Right atrium auricular region (tissue), 2 donors: ENCODE measurements at regions not wholly inside any gene's neighbourhood (a gene's known extent, or its start where the extent isn't known, plus 50 kb on each side); places are given as distances from the start of the nearest gene placed in this dataset.

ENCODE experiments used
- DNase-seq: peaks from one replicate; pipeline ENCODE4 v3.0.0-alpha.2; 2019; ENCODE audit warnings: low spot score
- H3K27ac ChIP-seq, 2 donors: fragments of 200-600 bp; sonication (generic); 1 replicate in 1 of 2; 2 replicates in 1 of 2; pipeline ENCODE4 v1.5.1; 2016 to 2019
- H3K27me3 ChIP-seq, 2 donors: fragments of 200-600 bp; sonication (generic); one replicate each; pipeline versions ENCODE4 v1.5.1 to v1.6.0; 2017 to 2019
- H3K36me3 ChIP-seq: fragments of 200-600 bp; sonication (generic); one replicate; pipeline ENCODE4 v1.5.1; 2016
- H3K4me1 ChIP-seq, 2 donors: fragments of 200-600 bp; sonication (generic); one replicate each; pipeline versions ENCODE4 v1.5.1 to v1.6.0; 2017 to 2019
- H3K4me3 ChIP-seq, 2 donors: fragments of 200-600 bp; sonication (generic); 1 replicate in 1 of 2; 2 replicates in 1 of 2; pipeline ENCODE4 v1.5.1; 2017 to 2019; ENCODE audit warnings: mild to moderate bottlenecking in 1 of 2, moderate library complexity in 1 of 2
- H3K9me3 ChIP-seq, 2 donors: fragments of 200-600 bp; sonication (generic); one replicate each; pipeline ENCODE4 v1.5.1; 2019
- TF ChIP-seq, protein P1 (sequence below), 2 donors: fragments of 200-600 bp; sonication (generic); IDR thresholded peaks; one replicate each; pipeline ENCODE4 v1.5.1; 2019; ENCODE audit warnings: antibody characterized with exemption in 2 of 2

DNA sequence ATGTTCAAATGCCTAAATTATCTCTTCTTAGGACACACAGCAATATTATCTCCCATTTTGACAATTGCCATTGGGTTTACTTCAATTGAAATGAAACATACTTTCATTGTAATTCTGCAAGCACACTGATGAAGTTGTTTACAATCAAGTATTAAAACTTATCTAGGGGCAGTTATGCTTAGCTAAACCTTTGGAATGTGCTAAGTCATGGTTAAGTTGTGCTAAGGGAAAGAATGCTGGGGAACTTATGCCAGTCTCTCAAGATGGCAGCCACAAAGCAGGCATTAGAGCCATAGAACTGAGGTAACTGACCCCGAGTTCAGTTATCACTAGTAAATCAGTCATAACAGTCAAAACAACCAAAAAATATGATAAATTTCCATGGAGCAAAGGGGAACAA, 59.1 kb upstream of the NT5E start:
- Histone ChIP-seq H3K4me3 (no peak overlapping the region), H3K27ac (no peak overlapping the region), H3K36me3 (no peaks in the 10 kb centered on the region), H3K9me3 (no peaks in the 10 kb centered on the region), H3K27me3 (no peaks in the 10 kb centered on the region), H3K4me1 (peaks cover 0 to 4% of the 10 kb centered on the region in 2 donors)
- TF ChIP-seq, protein P1, sequence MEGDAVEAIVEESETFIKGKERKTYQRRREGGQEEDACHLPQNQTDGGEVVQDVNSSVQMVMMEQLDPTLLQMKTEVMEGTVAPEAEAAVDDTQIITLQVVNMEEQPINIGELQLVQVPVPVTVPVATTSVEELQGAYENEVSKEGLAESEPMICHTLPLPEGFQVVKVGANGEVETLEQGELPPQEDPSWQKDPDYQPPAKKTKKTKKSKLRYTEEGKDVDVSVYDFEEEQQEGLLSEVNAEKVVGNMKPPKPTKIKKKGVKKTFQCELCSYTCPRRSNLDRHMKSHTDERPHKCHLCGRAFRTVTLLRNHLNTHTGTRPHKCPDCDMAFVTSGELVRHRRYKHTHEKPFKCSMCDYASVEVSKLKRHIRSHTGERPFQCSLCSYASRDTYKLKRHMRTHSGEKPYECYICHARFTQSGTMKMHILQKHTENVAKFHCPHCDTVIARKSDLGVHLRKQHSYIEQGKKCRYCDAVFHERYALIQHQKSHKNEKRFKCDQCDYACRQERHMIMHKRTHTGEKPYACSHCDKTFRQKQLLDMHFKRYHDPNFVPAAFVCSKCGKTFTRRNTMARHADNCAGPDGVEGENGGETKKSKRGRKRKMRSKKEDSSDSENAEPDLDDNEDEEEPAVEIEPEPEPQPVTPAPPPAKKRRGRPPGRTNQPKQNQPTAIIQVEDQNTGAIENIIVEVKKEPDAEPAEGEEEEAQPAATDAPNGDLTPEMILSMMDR (IDR thresholded peaks at IDR 0.05) = no peak
- no peak for DNase-seq

DNA sequence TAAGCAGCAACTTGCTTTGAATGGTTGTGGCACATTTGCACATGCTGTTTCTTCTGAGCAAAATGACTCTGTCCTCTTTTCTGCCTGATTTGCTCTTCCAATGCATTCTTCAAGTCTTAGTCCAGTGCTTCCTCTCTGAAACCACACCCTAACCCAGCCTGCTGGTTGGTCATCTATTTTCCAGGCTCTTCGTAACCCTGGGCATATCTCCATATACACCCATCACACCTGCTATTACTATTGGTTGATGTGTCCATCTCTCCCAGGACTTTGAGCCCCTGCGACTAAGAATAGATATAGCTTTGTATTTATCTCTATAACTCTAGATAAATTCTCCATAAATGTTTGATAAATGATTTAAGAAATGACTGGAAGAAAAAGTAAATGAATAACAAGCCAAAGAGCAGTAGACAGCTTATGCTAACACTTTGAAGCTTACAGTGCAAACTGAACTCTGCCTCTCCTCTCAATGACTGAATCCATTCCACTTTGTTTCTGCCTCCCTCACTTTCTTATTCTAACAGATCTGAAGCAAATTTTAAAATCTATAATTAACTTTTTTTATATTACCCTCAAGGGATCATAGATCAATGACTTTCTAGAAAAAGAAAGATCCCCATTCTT, 59.7 kb upstream of the NT5E start:
- no peaks in the 10 kb centered on the region for H3K27me3 ChIP-seq
- H3K4me3 ChIP-seq = no peak overlapping the region
- TF ChIP-seq, protein P1 (IDR thresholded peaks at IDR 0.05) = no peak
- H3K4me1 ChIP-seq = peaks cover 0 to 4% of the 10 kb centered on the region in 2 donors
- no peak for DNase-seq
- H3K27ac ChIP-seq = no peak overlapping the region
- no peaks in the 10 kb centered on the region for H3K9me3 ChIP-seq
- H3K36me3 ChIP-seq = no peaks in the 10 kb centered on the region

DNA sequence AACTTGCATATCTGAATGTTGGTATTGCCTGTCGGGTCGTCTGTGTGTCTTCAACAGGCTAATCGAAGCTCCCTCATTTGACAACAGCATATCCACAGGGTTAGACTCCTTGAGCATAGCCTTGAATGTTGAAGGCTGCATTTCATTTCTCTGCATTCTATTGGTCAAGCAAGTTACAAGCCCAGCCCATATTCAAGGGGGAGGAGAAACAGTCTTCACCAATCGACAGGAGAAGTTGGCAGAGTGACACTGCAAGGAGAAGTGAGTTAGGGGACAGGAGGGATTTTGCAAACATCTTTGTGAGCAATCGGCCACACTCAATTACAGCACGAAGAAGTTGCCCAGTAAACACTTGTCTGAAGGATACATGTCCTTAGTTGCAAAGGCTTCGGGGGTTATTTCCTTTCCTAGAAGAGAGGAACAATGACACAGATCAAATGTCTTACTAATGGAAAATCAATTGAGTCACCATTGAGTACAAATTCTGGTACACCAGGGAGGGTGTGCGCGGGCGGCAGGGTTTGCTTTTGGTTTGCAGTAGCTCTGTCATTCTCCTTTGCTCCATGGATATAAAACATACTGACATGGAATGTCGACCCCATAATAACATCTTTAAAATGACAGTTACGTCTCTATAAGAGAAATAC, 60.6 kb upstream of the NT5E start:
- H3K27ac ChIP-seq = no peak overlapping the region
- DNase-seq = no peak

DNA sequence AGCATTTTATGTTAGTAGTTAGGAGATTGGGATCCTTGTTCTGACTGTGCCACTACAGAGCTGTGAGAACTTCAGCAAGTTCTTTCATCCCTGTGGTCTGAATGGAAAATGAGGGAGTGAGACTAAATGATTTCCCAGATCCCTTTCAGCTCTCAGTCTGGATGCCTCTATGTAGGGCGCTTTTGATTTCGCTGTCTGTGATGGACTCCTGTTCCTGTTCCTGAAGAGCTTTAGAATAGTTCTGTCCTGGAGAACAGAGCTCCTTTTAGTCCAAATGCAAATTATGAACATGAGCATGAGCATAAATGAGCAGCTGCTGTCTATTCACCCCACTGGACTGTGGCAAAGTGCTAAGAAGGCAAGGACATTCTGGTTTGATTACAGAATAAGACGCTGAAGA, 61.4 kb upstream of the NT5E start:
- Histone ChIP-seq H3K27me3 (no peaks in the 10 kb centered on the region), H3K27ac (no peak overlapping the region), H3K4me3 (no peak overlapping the region), H3K4me1 (no peaks in the 10 kb centered on the region), H3K9me3 (no peaks in the 10 kb centered on the region), H3K36me3 (no peaks in the 10 kb centered on the region)
- TF ChIP-seq, protein P1 (IDR thresholded peaks at IDR 0.05) = no peak
- DNase-seq = no peak

More for the DNA sequence above, 60.6 kb upstream of the NT5E start:
- Histone ChIP-seq H3K4me1 (no peaks in the 10 kb centered on the region), H3K27me3 (no peaks in the 10 kb centered on the region), H3K36me3 (no peaks in the 10 kb centered on the region), H3K9me3 (no peaks in the 10 kb centered on the region), H3K4me3 (no peak overlapping the region)
- TF ChIP-seq, protein P1 (IDR thresholded peaks at IDR 0.05) = no peak

DNA sequence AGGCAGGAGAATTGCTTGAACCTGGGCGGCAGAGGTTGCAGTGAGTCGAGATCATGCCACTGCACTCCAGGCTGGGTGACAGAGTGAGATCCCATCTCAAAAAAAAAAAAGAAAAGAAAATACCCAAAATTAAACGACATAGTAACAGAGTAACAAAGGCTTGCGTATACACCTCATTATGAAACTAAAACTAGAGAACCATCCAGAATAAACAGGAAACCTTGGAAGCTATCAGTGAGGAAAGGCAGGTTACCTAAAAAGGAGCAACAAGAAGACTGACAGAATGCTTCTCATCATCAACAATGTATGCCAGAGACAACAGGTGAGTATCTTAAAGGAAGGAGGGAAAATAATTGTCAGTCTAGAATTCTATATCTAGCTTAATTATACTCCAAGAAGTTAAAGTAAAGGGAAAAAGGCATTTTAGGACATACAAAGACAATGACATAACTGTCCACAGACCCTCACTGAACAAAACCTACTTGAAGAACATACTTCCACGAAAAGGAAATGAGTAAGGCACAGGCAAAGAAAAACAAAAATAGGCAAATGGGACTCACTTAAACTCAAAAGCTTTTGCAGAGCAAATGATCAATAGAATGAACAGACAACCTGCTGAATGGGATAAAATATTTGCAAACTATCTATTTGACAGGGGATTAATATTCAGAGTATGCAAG, 64.1 kb upstream of the NT5E start:
- Histone ChIP-seq H3K9me3 (no peaks in the 10 kb centered on the region), H3K4me3 (no peak overlapping the region), H3K36me3 (no peaks in the 10 kb centered on the region), H3K27me3 (no peaks in the 10 kb centered on the region), H3K4me1 (no peaks in the 10 kb centered on the region), H3K27ac (no peak overlapping the region)
- TF ChIP-seq, protein P1 (IDR thresholded peaks at IDR 0.05) = no peak
- DNase-seq = no peak
